ENCODE measurements at regions not wholly inside any gene's neighbourhood (a gene's known extent, or its start where the extent isn't known, plus 50 kb on each side); places are given as distances from the start of the nearest gene placed in this dataset.

DNA sequence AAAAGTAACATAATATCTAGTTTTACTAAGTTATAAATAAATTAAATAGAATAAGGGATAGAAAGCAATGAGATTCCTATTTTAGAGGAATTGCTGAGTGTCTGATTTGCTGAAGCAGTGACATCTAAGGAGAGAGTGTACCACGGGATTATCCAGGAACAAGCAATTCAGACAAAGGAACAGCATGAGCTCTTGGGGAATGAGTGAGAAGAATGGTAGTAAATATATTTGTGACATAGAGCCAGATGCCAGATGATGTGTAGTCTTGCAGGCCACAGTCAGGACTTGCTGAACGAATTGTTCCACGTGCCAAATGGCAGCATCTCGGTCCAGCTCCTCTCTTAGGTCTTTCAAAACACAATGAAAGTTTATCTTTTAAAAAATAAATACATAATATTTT, 339.2 kb downstream of the TENT5A start:
- Histone ChIP-seq H2AFZ (no peak overlapping the region), H3K36me3 (replicated peaks; ENCODE audit: insufficient read depth, low read depth) (no peaks in the 10 kb centered on the region), H3K27me3 (no peaks in the 10 kb centered on the region), H3K4me2 (no peak overlapping the region), H3K4me1 (ENCODE audit: insufficient read depth) (no peaks in the 10 kb centered on the region), H3K79me2 (no peaks in the 10 kb centered on the region), H4K20me1 (ENCODE audit: insufficient read depth, poor library complexity, severe bottlenecking) (no peaks in the 10 kb centered on the region), H3K9me3 (ENCODE audit: low read depth) (no peaks in the 10 kb centered on the region), H3K9me2 (replicated peaks; ENCODE audit: insufficient read depth) (no peaks in the 10 kb centered on the region), H3K4me3 (no peak overlapping the region), H3K27ac (no peak overlapping the region)
- WGBS (ENCODE audit: low lambda C conversion rate, missing lambda C conversion rate) = 85% methylated on average over 4 of the region's 4 CpGs
- DNase-seq (ENCODE audit: low spot score) = no peak
- TF ChIP-seq EZH2phosphoT487 (IDR thresholded peaks at IDR 0.05; ENCODE audit: low read depth, severe bottlenecking, unreplicated experiment) (no peak), EZH2 (IDR thresholded peaks at IDR 0.05; ENCODE audit: borderline replicate concordance) (no peak)
- TF ChIP-seq, protein P1, sequence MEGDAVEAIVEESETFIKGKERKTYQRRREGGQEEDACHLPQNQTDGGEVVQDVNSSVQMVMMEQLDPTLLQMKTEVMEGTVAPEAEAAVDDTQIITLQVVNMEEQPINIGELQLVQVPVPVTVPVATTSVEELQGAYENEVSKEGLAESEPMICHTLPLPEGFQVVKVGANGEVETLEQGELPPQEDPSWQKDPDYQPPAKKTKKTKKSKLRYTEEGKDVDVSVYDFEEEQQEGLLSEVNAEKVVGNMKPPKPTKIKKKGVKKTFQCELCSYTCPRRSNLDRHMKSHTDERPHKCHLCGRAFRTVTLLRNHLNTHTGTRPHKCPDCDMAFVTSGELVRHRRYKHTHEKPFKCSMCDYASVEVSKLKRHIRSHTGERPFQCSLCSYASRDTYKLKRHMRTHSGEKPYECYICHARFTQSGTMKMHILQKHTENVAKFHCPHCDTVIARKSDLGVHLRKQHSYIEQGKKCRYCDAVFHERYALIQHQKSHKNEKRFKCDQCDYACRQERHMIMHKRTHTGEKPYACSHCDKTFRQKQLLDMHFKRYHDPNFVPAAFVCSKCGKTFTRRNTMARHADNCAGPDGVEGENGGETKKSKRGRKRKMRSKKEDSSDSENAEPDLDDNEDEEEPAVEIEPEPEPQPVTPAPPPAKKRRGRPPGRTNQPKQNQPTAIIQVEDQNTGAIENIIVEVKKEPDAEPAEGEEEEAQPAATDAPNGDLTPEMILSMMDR (IDR thresholded peaks at IDR 0.05; ENCODE audit: poor library complexity) = no peak

DNA sequence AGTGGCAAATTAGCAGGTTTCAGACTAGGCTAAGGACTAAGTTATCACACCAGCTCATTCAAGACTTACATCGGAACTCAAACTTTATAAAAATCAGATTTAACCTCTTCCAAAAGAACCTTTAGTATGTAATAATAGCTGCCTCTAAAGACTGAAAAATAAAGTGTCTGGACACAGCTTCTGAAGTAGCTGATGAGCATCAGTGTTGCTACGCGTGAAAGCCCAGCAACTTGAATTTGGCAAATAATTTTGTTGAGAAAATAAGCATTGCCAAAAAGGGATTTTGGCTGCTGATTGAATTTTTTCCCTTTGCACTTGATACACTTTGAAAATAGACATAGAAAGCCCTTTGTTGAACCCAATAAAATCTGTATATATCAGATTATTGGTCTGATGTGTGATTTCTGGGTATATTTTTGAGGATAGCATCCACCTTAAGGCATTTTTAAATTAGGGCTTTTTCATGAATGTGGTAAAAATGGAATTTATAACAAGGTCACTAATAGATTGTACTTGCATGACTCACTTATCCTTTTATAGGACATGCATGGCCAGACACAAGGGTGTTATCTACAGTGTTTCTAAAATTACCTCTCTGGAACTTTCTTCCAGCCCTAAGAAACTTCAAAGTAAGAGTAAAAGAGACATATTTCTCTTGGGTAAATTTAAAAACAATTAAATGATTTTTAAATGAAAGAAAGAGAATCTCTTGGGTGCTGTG, 350.4 kb downstream of the TENT5A start:
- Histone ChIP-seq H3K4me2 (no peak overlapping the region), H3K4me3 (no peak overlapping the region), H3K4me1 (ENCODE audit: insufficient read depth) (no peaks in the 10 kb centered on the region), H3K36me3 (replicated peaks; ENCODE audit: insufficient read depth, low read depth) (no peaks in the 10 kb centered on the region), H3K79me2 (no peaks in the 10 kb centered on the region), H3K27ac (no peak overlapping the region), H3K9me2 (replicated peaks; ENCODE audit: insufficient read depth) (no peaks in the 10 kb centered on the region), H2AFZ (no peak overlapping the region), H3K9me3 (ENCODE audit: low read depth) (no peaks in the 10 kb centered on the region), H3K27me3 (no peaks in the 10 kb centered on the region), H4K20me1 (ENCODE audit: insufficient read depth, poor library complexity, severe bottlenecking) (no peaks in the 10 kb centered on the region)
- no peak for TF ChIP-seq EZH2phosphoT487 (IDR thresholded peaks at IDR 0.05; ENCODE audit: low read depth, severe bottlenecking, unreplicated experiment)
- TF ChIP-seq, protein P1 (IDR thresholded peaks at IDR 0.05; ENCODE audit: poor library complexity) = no peak
- no peak for TF ChIP-seq EZH2 (IDR thresholded peaks at IDR 0.05; ENCODE audit: borderline replicate concordance)
- DNase-seq (ENCODE audit: low spot score) = no peak
- 95% methylated on average over 3 of the region's 3 CpGs for WGBS (ENCODE audit: low lambda C conversion rate, missing lambda C conversion rate)

GRCh38 chr6:81396916-81397315, 355.6 kb downstream of the TENT5A start:
- 94% methylated on average over 2 of the region's 2 CpGs for WGBS (ENCODE audit: low lambda C conversion rate, missing lambda C conversion rate)

More at GRCh38 chr6:81396916-81397315, 355.6 kb downstream of the TENT5A start:
- H2AFZ ChIP-seq = no peak overlapping the region
- no peaks in the 10 kb centered on the region for H3K36me3 ChIP-seq (replicated peaks; ENCODE audit: insufficient read depth, low read depth)
- H3K9me2 ChIP-seq (replicated peaks; ENCODE audit: insufficient read depth) = no peaks in the 10 kb centered on the region
- no peak overlapping the region for H3K4me3 ChIP-seq
- H4K20me1 ChIP-seq (ENCODE audit: insufficient read depth, poor library complexity, severe bottlenecking) = no peaks in the 10 kb centered on the region
- no peak for DNase-seq (ENCODE audit: low spot score)
- no peaks in the 10 kb centered on the region for H3K79me2 ChIP-seq
- no peak overlapping the region for H3K4me2 ChIP-seq
- H3K27me3 ChIP-seq = no peaks in the 10 kb centered on the region
- H3K27ac ChIP-seq = no peak overlapping the region
- H3K4me1 ChIP-seq (ENCODE audit: insufficient read depth) = no peaks in the 10 kb centered on the region
- TF ChIP-seq EZH2 (IDR thresholded peaks at IDR 0.05; ENCODE audit: borderline replicate concordance) = no peak
- TF ChIP-seq, protein P1 (IDR thresholded peaks at IDR 0.05; ENCODE audit: poor library complexity) = no peak
- no peaks in the 10 kb centered on the region for H3K9me3 ChIP-seq (ENCODE audit: low read depth)

Data from hepatocyte (in vitro differentiated cells).